ENCODE measurements at regions not wholly inside any gene's neighbourhood (a gene's known extent, or its start where the extent isn't known, plus 50 kb on each side); places are given as distances from the start of the nearest gene placed in this dataset.
"Not testable (repeated sequence)": the region's sequence is repeated elsewhere in the genome, so short reads cannot be mapped to it uniquely, and the experiment has no call there.

DNA sequence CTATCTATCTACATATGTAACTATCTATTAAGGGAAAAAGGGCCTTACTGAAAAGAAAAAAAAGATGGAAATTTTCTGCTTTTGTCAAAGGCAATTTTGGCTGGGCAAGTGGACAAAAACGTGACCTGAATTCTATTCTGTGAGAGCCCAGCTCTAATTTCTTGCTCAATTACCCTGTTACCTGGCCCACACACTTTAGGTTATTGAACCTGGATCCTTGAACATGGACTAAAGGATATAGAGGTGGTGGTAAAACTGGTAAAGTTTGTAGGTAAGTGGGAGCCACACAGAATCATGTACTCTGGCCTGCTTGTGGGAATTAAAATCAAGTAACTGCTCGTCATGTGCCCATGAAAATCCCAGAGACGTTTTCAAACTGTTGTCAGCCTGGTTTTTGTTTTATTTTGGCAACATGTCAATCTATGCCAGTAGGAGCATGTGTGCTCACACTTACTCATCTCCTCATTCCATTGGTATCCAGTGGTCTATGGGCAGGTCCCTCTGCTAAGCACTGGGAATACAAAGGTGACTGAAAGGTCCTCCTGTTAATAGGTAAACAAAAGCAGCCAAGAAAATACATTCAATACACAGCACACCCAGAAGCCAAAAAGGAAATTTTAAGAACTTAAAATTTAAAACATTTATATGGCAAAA, 113.7 kb upstream of the WARS2 start:
- no peak for DNase-seq

DNA sequence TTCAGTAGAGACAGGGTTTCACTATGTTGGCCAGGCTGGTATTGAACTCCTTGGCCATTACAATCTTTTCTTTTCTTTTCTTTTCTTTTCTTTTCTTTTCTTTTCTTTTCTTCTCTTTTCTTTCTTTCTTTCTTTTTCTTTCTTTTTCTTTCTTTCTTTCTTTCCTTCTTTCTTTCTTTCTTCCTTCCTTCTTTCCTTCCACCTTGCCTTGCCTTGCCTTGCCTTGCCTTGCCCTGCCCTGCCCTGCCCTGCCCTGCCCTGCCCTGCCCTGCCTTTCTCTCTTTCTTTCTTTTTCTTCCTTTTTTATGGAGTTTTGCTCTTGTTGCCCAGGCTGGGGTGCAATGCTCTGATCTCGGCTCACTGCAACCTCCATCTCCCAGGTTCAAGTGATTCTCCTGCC, 112.5 kb upstream of the HAO2 start:
- DNase-seq, result not testable (repeated sequence)

DNA sequence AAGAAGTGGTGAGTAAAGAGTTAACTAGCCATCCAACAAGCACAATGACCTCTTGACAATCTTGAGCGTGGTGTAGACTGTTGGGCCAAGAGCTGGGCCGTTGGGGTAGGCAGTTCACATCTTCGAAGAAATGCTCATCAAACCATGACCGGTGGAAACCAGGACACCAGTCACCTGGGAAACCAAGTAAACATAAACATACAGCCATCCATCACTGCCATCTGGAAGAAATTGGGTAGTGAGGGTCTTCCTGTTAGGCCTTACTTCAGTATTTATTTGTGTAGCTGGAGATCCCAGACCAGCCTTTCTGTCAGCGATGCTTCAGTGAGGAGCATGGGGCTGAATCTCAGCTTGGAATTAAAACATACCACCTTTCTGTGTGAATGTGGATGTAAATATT, 108.1 kb upstream of the HAO2 start:
- no peak for DNase-seq

DNA sequence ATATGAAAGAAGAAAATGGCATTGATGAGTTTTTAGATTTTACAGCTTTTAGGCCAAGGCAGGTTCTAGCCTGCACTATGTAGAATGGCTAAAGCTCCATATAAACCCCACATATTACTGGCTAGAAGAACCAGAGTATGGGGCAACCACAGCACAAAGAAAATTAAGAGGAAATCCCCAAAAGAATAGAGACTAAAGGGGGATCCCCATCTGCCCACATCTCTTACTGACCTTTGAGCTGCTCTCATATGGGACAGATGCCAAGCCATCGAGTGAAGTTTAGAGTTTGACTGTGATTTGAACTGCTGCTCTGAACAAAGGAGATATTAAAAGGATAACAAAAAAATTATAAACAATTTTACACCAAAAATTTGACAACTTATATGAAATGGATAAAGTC, 102.2 kb upstream of the HAO2 start:
- no peak for DNase-seq

DNA sequence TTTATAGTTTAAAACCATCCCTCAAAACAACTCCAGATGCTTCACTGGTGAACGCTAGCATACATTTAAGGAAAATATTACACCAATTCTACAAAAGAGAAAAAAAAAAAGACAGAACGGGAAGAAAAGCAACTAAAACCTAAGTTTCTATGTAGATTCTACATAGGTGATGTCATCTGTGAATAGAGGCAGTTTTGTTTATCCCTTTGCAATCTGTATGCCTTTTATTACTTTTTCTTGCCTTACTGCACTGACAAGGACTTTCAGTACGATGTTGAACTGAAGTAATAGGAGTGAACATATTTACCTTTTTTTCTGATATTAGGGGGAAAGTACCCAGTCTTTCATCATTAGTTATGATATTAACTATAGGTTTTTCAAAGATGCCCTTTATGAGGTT, 101.7 kb upstream of the HAO2 start:
- DNase-seq, result no peak

DNA sequence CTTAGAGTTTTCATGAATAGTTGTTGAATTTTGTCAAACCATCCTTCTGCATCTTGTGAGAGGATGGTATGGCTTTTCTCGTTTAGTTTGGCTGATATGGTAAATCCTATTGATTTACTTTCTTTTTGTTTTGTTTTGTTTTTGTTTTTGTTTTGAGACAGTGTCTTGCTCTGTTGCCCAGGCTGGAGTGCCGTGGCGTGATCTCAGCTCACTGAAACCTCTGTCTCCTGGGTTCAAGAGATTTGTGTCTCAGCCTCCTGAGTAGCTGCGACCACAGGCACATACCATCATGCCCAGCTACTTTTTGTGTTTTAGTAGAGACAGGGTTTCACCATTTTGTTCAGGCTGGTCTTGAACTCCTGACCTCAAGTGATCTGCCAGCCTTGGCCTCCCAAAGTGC, 101.3 kb upstream of the HAO2 start:
- not testable (repeated sequence) for DNase-seq

DNA sequence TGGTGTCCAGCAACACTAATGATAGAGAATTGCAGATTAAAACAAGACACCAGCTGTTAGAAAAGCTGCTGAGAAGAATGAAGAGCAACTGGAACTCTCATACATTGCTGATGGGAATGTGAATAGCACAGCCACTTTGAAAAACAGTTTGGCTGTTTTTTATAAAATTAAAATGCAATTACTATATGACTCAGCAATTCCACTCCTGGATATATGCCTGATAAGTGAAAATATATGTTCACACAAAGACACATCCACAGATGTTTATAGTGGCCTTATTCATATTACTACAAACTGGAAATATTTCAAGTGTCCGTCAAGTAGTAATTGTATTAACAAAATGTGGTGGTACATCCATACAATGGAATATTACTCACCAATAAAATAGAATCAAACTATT, 99.7 kb upstream of the HAO2 start:
- no peak for DNase-seq

DNA sequence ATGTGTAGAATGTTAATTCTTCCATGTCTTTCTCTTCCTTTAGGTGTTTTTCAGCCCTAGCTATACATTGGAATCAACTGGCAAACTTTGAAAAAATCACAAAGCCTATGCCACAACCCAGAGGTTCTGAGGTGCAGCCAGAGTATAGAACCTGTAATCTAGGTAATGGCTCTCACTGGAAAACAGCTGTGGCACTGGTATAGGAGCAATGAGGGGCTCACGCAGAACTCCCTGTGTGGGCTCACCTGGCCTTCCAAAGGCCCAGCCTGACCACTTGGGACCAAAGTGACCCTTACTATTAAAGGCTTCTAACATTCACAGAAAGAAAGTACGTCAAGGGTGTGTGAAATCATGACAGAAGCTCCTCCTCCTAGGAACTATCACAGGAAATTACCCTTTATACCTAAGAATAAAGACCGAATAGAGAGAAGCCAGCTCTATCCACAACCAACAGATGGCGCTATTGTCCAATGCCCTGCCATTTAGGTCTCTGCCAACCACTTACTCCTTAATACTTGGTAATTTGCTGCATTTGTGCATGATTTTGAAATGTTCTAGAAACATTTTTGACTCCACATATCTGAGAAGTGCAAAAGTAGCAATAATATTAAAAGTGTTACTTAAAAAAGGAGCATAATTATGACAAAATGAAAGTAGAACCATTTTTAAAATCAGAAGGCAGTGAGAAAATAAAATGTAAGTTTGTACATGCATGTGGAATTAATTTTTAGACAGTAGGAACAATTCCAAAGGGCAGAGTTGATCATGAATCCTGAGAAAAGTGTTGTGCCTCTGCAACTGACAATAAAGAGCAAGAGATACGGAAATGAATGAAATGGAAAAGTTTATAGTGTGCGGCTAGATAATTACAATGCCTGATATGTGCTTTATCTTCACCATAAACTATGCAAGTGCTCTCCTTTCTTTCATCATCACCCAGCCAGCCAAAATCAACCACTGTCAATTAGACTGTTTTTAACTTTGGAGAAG, 93.1 kb upstream of the HAO2 start:
- peak; percentile 17 for DNase-seq

DNA sequence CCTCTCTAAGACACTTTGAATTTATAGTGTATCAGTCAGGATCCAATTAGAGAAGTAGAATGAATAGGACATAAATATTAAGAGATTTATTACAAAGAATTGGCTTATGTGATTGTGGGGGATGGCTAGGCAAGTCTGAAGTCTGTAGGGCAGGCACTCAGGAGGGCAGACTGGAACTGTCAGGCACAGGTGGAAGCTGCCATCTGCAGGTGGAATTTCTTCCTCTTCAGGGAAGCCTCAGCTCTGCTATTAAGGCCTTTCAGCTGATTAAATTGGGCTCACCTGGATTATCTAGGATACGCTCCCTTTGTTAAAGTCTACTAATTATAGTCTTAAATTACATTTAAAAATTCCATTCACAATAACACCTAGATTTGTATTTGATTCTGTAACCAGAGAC, 92.0 kb upstream of the HAO2 start:
- DNase-seq, result peak; percentile 78

DNA sequence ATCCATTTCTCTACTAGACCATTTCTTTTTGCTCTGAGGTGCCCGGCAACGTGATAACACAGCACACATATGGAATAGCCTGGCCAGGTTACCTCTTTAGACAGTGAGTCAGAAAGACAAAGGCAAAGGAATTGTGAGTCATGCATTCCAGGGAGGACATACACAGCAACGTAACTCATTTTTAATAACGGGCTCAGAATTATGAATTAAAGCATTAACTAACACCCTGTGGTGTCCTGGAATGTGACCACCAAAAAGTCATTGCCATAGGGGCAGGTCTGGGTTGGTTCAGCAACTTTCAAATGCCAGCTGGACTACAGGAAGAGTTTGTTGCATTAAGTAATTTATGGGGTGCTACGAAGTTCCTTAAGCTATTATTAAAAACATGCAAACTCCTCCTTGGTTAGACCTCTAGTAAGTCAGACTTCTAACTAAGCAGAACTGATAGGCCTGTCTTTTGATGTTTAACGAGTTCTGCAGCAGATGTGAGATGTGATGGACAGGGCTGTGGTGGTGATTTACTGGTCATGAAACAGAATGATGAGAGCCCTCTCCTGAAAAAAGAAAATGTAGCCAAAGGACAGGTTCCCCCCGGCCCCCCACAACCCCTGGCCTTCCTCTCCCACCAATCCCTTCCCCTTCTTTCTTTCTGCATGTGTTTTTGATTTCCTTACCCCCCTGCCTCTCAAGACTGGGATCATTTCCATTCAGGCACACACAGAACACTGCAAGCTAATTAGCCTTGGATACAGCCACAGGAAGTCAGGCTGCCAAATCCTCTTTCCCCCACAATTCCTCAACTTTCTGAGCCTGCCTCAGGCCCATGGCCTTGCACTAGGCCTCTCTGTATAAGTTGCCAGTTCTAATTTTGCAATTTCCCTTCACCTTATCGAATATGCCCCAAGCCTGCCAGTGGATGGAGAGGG, 88.9 kb upstream of the HAO2 start:
- no peak for DNase-seq

DNA sequence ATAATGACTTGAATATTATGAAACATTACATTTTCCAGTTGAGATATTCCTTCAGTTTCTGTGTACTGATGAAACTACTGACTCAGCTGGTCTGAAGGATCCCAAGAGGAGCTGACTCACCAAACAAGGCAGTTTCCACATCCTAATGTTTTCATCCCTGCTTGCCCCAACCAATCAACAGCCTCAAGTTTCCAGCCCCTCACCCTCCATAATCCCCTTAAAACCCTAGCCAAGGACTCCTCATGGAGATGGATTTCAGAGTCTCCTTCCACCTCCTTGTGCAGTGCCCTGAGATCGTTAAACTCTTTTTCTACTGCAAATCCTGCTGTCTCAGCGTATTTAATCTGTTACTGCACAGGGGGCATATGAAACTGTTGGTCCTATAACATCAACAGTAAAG, 83.1 kb upstream of the HAO2 start:
- no peak for DNase-seq

DNA sequence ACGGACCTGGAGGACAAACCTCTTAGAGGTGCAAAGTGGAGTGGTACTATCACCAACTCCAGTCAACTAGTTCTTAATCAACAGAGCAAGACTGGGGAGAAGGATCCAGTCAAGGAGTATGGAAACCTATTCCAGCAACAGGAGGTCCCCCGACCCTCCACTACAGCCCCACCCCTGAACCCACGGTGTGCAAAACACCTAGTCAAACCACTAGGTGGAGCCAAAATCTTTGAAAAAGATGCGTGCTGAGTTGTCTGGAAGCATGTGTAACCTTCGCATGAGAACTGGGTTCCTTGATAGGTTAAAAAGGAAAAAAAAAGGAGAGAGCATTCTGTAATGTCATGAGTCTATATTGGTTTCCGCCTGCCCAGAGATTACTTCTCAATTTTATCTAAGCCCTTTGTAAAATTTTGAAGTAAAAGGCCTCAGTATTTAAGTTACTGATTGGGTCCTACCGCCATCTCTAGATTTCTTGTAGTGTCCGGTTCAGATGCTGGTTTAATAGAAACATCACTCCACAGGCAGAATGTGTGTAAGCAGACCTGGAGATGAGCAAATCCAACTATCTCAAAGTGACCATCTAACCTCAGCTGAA, 81.9 kb upstream of the HAO2 start:
- peak; percentile 52 for DNase-seq

DNA sequence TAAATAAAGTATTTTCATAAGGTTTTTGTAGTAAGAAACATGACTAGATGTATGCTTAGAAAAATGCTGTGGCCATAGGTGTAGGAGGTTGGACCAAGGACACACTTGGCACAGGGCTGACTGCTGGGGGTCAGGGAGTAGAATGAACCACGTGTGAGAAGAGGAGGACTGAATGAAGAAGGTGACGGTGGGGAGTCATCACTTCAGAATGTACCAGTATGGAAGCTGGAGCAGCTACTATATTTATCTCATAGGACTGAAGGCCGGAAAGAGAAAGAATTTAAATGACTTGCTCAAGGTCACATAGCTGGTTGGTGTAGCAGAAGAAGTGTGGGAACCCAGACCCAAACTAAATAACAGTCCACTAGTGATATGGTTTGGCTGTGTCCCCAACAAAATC, 79.8 kb upstream of the HAO2 start:
- DNase-seq, result no peak

DNA sequence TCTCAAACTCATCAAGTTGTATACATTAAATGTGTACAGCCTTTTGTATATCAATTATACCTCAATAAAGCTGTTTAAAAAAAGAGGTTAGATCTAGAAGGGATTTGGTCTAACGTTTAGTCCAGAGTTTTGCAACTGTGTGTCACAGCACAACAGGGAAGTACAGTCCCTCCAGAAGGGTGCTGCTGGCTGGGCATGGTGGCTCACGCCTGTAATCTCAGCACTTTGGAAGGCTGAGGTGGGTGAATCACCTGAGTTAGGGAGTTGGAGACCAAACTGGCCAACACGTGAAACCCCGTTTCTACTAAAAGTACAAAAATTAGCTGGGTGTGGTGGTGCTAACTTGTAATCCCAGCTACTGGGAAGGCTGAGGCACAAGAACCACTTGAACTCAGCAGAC, 78.3 kb upstream of the HAO2 start:
- no peak for DNase-seq

DNA sequence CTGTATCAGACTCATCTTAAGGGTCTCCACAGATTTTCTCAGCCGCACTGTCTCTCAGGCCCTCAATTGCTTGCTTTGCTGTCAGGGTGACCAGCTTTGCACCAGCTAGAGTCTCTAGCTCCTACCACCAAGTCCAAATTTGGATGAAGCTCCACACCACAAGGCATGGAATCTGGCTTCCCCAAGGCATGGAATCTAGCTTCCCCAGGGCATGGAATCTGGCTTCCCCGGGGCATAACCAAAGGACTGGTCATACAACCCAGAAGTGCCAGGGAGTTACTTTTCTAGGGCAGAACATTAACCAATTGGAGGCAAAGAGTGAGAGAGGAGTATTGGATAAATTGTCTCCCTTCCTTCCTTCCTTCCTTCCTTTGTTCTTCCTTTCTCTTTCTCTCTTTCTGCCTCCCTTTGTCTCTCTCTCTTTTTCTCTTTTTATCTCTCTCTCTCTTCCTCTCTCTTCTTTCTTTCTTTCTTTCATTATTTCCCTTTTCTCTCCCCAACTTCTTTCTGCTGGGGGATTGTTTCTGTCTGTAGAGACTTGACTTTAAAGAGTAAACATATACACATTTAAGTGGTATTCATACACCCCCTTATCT, 76.9 kb upstream of the HAO2 start:
- no peak for DNase-seq

DNA sequence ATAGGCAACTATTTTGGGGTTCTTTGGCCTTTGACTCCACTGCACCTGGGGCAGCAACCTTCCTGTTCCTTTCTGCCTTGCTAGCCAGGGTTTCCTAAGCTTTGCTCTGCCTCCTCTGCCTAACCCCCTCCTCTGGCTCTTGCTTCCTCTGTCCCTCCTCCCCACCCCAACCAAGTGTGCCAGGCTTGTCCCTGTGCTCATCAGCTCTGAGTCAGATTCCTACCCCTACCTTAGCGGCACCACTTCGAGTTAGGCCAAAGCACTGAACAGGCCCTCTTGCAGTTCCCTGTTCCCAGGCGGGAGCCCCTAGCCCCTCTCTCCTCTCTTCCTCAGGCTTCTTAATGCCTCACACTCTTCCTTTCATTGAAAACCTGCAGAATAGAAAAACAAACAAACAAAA, 74.8 kb upstream of the HAO2 start:
- DNase-seq, result no peak

DNA sequence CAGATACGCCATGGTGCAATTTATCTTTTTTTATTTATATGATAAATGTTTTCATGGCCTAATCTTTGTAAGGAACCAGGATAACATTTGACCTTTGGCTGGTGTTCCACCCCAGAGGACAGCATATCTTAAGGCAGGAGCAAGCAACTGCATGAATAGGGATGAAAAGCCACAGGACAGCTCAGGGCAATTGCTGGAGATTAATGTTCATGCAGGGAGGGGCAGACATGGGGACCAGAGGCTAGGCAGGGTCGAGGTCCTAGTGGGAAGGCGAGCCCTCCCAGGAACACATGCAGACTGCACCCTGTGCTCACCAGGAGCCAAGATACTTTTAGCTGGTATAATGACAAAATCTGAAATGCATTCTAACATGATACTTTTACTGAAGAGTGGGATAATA, 74.4 kb upstream of the HAO2 start:
- no peak for DNase-seq

DNA sequence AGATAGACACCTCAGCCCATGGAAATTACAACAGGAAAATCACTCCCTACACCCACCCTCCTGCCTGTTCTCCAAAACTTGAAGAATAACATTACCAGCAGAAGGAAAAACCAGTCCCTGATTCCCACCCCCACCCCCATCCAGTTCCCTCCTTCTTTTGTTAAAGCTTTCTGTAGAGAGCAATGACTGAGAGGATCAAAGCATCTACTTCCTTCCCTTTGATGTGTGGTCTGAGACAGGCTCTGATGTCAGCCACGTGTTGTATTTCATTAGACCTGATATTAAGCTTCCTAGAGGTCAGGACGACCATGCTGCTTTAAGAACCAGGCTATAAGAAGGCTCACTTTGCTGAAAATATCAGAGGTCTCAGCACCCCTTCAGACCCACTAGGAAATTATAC, 73.9 kb upstream of the HAO2 start:
- no peak for DNase-seq

DNA sequence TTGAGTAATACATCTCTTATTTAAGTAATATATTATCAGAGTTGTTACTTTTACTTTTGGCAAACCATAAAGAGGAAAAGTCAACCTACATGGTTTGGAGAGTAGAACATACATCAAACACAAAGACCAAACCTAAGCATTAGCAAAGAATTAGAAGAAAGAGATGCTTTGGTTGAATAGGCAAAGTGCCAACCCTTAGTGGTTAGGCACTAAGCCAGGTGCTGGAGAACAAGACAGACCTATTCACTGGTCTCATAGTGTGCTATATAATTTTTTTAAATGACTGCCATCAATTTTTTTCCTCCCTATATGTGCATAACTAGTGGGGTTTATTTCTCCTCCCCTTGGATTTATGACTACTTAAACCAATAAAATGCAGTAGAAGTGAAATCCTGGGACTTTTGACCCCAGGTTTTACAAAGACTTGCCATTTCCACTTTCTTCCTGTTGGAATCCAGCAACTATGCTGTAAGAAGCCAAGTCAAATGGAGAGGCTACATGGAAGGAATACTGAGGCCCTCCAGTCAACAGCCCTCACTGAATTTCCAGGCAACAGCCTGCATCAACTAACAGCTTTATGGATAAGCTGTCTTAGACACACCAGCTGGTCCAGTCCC, 69.8 kb upstream of the HAO2 start:
- peak; percentile 79 for DNase-seq

DNA sequence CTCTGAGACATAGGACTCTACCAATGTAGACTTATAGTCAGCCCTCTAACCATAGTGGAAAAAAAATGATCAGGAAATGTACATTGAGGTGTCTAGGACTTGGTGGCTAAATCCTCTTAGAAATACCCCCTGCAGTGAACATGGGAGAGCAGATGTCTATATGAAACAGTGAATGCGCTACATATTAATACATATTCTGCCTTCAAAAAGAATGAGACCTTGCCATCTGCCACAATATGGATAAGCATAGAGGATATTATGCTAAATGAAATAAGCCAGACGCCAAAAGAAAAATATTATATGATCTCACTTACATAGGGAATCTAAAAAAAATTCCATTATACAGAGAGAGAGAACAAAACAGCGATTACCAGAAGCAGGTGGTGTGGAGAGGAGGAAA, 66.6 kb upstream of the HAO2 start:
- DNase-seq, result no peak

DNA sequence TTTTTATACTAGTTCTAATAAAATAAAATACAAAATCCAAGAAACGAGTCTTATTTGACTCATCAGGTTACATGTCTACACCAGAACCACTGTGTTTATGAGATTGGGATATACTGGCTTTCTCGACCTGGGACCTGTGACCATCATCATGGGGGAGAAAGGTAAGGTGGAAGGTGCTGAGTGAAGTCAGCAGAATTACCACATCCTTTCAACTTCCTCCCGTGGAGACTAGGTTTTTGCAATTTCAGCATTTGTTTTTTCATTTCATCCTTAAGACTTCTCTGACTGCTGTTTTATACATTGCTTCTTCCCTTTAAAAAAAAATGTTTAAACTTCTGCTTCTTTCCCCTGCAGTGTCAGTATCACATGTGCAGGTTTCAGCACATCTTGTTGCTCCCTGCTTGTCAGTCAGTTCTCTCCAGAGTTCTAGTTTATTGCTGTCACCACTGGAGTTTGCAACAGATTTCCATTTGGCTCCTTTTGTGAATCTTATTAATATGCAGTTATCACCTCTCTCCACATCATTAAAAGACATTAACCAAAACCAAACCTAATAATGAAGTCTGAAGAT, 60.4 kb upstream of the HAO2 start:
- DNase-seq, result no peak

DNA sequence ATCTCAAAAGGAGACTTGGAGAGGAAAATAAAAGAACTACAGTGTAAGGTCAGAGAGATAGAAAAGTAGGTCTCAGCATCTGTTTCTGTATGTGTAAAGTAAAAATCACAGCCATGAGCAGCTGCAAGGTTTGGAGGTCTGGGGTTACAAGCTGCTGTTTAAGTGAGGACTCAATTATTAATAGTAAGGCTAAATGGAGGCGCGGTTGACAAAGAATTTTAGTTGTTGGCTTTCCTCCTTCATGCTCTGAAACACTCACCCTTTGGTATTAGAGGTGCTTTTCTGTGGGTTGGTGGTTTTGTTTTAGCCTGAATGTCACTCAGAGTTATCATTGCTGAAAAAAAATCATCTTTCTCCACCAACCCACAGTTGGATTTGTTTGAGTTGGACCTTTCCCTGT, 59.8 kb upstream of the HAO2 start:
- no peak for DNase-seq

Measured in NCI-H1105 (cell line).